HG02571 (cell line): ENCODE measurements at regions not wholly inside any gene's neighbourhood (a gene's known extent, or its start where the extent isn't known, plus 50 kb on each side); places are given as distances from the start of the nearest gene placed in this dataset.

Source experiments
- ATAC-seq: cut with Tn5 transposase; IDR thresholded peaks from one replicate; pipeline ENCODE4 v1.9.1; 2021; ENCODE audit warnings: mild to moderate bottlenecking, moderate library complexity; ENCODE audit not compliant: unreplicated experiment

GRCh38 chr3:153311541-153311940, 149.5 kb downstream of the RAP2B start:
- no peak for ATAC-seq

- ATAC-seq = no peak
Observed at GRCh38 chr3:153313302-153313965, 151.4 kb downstream of the RAP2B start.

GRCh38 chr3:153314038-153314437, 152.0 kb downstream of the RAP2B start:
- ATAC-seq = no peak

GRCh38 chr3:153315781-153316180, 153.8 kb downstream of the RAP2B start:
- no peak for ATAC-seq

- no peak for ATAC-seq
Observed at GRCh38 chr3:153319705-153320554, 157.9 kb downstream of the RAP2B start.

- no peak for ATAC-seq
Observed at GRCh38 chr3:153320585-153321128, 158.6 kb downstream of the RAP2B start.

- no peak for ATAC-seq
Observed at GRCh38 chr3:153328690-153329089, 166.7 kb downstream of the RAP2B start.

GRCh38 chr3:153330901-153331300, 168.9 kb downstream of the RAP2B start:
- no peak for ATAC-seq

- no peak for ATAC-seq
Observed at GRCh38 chr3:153331676-153332075, 169.7 kb downstream of the RAP2B start.

- ATAC-seq = no peak
Observed at GRCh38 chr3:153334558-153334957, 172.5 kb downstream of the RAP2B start.

- ATAC-seq = no peak
Observed at GRCh38 chr3:153337369-153337768, 175.3 kb downstream of the RAP2B start.

- no peak for ATAC-seq
Observed at GRCh38 chr3:153338487-153338886, 176.5 kb downstream of the RAP2B start.

GRCh38 chr3:153339065-153339464, 177.0 kb downstream of the RAP2B start:
- no peak for ATAC-seq

GRCh38 chr3:153343988-153344782, 182.2 kb downstream of the RAP2B start:
- ATAC-seq = no peak

- ATAC-seq = no peak
Observed at GRCh38 chr3:153348457-153349107, 186.6 kb downstream of the RAP2B start.

GRCh38 chr3:153349108-153349499, 187.1 kb downstream of the RAP2B start:
- no peak for ATAC-seq

GRCh38 chr3:153350420-153350819, 188.4 kb downstream of the RAP2B start:
- no peak for ATAC-seq

GRCh38 chr3:153354641-153355040, 192.6 kb downstream of the RAP2B start:
- ATAC-seq = no peak

GRCh38 chr3:153355559-153355958, 193.5 kb downstream of the RAP2B start:
- ATAC-seq = no peak

- ATAC-seq = no peak
Observed at GRCh38 chr3:153356908-153357307, 194.9 kb downstream of the RAP2B start.

- ATAC-seq = no peak
Observed at GRCh38 chr3:153357436-153357835, 195.4 kb downstream of the RAP2B start.
